M059J (cell line): ENCODE measurements at regions not wholly inside any gene's neighbourhood (a gene's known extent, or its start where the extent isn't known, plus 50 kb on each side); places are given as distances from the start of the nearest gene placed in this dataset.

Source experiments
- DNase-seq: peaks from one replicate; pipeline ENCODE4 v3.0.0-alpha.2; 2012; ENCODE audit warnings: low read depth

GRCh38 chr11:119983240-119983732, 154.6 kb downstream of the TRIM29 start:
- no peak for DNase-seq

DNA sequence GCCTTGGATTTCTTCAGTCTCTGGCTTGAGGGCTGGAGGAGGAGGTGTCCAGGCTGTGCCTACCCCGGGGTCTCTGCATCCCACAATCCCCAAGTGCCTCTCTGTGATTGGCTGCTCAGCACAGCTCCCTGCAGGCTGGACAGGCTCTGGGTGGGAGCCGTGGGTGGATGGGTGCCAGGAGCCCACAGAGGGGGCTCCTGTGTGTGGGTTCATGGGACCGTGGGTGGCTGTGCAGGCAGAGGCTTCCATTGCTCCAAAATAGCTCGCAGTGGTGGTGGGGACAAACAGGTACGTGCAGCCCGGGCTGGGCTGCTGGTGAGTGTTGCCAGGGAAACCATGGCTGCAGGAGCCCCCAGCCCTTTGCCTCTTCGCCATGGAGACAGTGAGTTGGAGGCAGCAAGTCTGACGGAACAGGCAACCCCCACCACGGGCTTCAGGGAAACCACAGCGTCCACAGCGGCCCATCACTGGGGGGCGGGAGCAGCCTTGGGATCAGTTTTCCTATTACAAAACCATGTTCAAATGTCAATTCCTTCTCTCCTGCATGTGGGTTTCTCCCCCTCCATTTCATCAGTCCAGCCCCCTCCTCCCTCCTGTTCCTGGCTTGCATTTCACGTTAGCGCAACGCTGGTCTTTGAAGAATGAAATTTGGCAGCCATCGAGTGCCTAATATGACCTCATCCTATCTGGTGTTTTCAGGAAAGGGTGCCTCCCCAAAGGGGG, 155.2 kb downstream of the TRIM29 start:
- no peak for DNase-seq

GRCh38 chr11:119980431-119980830, 157.5 kb downstream of the TRIM29 start:
- DNase-seq, result no peak

DNA sequence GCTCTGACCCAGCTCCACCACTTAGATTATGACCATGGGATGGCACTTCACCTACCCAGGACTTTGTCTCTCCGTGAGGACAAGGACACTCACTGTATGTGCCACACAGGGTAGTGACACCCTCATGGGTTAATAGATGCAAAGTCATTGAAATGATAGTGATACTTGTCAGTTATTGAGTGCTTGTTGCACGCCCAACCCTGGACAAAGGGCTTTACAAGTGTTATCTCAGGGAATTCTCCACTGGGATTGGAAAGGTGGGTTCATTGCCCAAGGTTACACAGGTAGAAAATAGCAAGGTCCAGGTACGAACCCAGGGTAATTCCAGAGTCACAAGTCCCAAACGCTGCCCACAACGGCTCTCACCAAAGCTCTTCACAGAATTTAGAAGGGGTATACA, 158.2 kb downstream of the TRIM29 start:
- DNase-seq, result no peak

DNA sequence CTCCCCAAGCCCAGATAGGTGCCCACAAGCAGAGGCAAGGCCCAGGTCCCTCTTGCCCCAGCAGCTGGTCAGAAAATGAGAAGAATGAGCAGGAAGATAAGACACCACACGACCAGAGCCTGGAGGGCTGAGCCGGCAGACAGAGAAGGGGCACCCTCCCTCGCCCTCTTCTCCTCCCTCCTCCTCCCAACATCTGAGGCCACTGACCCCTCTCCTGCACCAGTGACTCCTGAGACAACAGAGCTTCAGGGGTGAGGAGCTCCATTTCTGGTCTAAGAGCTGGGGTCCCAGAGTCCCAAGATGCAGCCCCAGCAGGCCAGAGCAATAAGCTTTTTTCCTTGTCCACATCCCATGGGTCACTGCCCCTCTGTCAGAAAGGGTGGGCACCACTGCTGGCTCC, 159.2 kb downstream of the TRIM29 start:
- DNase-seq, result no peak

DNA sequence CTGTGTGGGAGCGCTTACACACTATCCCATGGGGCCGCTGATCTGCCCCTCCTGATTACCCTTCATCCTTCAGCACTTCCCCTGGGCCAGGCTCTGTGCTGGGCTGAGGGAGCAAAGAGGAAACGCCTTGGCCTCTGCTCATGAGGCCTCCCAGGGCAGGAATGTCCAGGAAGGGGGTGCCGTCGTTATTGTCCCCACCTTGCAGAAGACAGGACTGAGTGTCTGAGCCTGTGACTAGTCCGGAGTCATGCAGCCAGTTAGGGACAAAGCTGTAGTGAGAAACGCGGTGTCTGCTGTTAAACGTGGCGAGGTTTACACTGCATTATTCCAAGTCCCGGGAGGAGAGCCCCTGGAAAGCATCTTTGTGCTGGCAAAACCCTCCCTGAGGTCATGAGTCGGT, 160.0 kb downstream of the TRIM29 start:
- DNase-seq, result no peak

GRCh38 chr11:119977561-119977860, 160.4 kb downstream of the TRIM29 start:
- DNase-seq, result no peak

DNA sequence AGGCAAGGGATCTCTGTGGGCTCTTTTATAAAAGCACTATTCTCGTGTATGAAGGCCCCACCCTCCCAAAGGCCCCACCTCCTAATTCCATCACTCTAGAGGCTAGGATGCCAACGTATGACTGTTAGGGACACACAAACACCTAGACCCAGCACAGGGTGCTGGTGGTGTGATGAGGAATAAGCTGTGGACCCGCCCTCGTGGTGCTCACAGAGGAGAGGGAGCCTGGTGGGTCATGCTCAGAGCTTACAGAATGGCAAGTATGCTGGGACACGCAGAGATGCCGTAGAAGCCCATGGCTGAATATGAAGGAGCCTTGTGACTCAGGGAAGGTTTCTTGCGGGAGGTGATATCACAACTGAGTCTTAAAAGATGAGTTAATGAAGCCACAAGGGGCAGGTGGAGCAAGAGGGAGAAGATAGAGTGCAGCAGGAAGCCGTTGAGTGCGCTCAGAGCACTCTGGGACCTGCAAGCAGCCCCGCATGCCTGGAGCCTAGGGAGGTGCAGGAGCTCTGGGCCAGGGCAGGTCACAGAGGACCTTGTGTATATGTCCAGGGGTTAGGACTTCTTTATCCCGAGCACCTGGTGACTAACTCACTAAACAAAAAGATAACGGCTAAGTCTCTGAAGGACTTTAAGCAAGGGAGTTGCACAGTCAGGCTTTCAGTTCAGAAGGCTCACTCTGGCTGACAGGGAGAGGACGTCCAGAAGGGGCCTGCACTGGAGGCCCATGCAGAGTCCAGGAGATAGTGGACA, 160.9 kb downstream of the TRIM29 start:
- no peak for DNase-seq

GRCh38 chr11:119975561-119976152, 162.3 kb downstream of the TRIM29 start:
- no peak for DNase-seq

DNA sequence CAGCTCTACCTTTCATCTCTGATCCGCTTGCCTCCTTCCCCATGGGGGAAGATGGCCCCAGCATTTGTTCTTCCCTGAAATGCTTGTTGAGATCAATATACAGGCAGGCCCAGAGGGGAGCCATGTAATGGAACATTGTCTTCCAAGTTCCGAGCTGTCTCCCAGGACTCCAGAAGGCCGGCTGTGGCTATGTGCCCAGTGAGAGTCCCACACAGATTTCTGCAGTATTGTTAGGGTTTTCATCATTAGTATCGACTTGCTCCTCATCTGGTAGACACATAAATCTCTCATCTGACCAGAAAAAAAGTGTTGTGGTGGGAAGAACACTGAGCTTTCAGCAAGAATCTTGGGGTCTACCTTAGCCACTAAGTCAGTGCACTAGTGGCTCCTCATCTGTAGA, 163.4 kb downstream of the TRIM29 start:
- DNase-seq, result no peak

DNA sequence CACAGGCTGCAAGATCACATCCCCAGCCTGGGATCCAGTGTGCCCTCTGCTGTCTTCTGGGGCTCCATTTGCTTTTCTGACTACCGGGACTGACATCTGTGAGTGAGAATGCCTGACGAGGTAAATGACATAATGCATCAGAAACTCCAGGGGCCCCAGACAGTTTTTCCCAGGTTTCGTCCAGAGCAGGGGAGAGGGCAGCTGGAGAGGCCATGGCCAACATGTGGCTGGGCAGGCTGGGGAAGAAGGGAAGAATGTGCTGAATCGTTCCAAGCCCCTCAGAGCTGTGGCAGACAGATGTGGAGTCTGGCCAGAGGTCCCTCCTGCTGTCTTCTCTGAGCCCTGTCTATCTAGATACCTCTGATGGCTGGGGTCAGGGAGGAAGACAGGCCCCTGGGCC, 163.9 kb downstream of the TRIM29 start:
- DNase-seq, result no peak

GRCh38 chr11:119972281-119972680, 165.6 kb downstream of the TRIM29 start:
- no peak for DNase-seq

- DNase-seq, result no peak
These were observed 167.2 kb downstream of the TRIM29 start for GRCh38 chr11:119970555-119971304.

GRCh38 chr11:119964136-119965025, 173.5 kb downstream of the TRIM29 start:
- no peak for DNase-seq

GRCh38 chr11:119957951-119958350, 180.0 kb downstream of the TRIM29 start:
- DNase-seq, result no peak

GRCh38 chr11:119952441-119952840, 185.5 kb downstream of the TRIM29 start:
- no peak for DNase-seq

- no peak for DNase-seq
These were observed 194.6 kb downstream of the TRIM29 start for GRCh38 chr11:119943298-119943655.

DNA sequence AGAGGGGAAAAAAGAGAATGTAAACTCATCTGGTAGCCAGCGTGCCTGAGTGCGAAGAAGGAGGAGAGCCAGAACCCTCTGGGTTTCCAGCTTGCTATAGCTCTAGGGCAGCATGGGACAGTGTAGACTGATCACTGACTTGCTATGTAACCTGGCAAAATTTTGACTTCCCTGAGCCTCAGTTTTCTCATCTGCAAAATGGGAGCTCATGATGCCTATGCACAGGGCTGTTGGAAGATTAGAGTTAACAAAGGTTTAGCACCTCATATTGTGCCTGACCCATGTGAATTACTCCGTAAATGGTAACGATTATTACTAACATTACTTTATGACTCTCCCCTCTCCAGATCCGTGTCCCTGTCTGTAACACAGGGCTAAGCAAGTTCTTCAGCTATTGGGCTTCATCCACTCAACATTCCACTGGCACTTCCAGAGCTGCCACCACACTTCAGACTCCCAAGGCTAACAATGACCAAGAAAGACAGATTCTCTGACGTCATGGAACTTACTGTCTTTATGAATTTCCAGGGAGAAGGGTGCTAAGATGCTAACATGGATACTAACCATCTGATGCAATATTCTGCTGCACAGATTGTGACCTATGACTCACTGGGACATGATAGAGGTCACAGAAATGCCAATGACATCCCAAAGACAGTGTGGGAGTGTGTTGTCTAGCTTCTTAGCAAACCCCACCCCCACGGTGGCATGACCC, 195.2 kb downstream of the TRIM29 start:
- peak; percentile 15 for DNase-seq

DNA sequence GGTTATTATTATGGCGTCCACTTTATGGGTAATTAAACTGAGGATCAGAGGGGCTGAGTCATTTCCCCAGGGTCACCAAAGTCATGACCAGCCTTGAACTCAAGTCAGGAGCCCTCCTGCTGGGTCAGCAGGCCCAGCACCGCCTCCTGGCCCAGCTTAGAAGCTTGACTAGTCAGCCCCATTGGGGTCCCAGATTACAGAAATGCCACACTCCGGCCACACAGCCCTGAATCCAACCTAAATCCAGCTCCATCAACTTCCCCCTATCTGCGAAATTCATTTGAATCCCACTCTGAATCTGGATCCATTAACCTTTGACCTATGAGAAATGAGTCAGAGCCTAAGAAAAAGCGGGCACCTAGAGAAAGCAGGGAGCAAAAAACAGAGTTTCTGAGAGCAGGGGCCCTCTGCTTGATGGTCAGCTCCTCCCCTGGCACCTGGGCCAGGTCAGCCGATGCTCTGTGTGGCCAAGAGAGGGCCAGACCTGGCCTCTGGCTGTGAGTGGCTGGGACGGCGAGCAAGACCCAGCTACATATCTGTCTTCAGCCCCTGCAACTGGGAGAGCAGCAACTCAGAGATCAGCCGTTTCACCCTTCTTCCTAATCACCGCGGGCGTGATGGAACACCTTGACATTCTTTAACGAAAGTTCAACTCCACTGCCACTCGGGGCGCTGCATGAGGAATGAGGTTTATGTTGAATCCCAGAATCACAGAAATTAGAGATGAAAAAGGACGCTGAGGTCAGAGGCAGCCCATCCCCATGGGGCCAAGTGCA, 196.1 kb downstream of the TRIM29 start:
- DNase-seq, result no peak

- DNase-seq, result no peak
These were observed 196.7 kb downstream of the TRIM29 start for GRCh38 chr11:119941171-119941570.
